ENCODE measurements at regions not wholly inside any gene's neighbourhood (a gene's known extent, or its start where the extent isn't known, plus 50 kb on each side); places are given as distances from the start of the nearest gene placed in this dataset.

GRCh38 chr11:32226480-32226879 lies 135.6 kb downstream of the RCN1 start:
- no peak for TF ChIP-seq EZH2phosphoT487 (IDR thresholded peaks at IDR 0.05; ENCODE audit: unreplicated experiment)
- no peak for TF ChIP-seq JUNB (IDR thresholded peaks at IDR 0.05; ENCODE audit: unreplicated experiment)
- TF ChIP-seq POLR2AphosphoS5 (IDR thresholded peaks at IDR 0.05; ENCODE audit: low read depth): no peak
- TF ChIP-seq CTCF (conservative IDR thresholded peaks at IDR 0.05; ENCODE audit: low read depth in 2 of 2): no peak
- TF ChIP-seq ZNF114 (CRISPR knock-in tag; IDR thresholded peaks at IDR 0.05): no peak

All from GM23338 (cell line).